CD4-positive, alpha-beta T cell (primary cell): ENCODE measurements at regions not wholly inside any gene's neighbourhood (a gene's known extent, or its start where the extent isn't known, plus 50 kb on each side); places are given as distances from the start of the nearest gene placed in this dataset.

ENCODE experiments used
- ATAC-seq: fragments of 200-7000 bp; cut with Tn5 transposase; one replicate; pipeline ENCODE4 v1.10.0; 2022; ENCODE audit warnings: mild to moderate bottlenecking; ENCODE audit not compliant: poor library complexity
- CTCF ChIA-PET: fragments of 350-600 bp; sonication (Branson Sonifier 250); formaldehyde crosslinking; loops from one replicate; lab custom pipeline; 2021; ENCODE audit warnings: antibody characterized with exemption, inconsistent platforms; lab: Charles Lee
- POLR2A ChIA-PET: fragments of 350-600 bp; sonication (Branson Sonifier 250); formaldehyde crosslinking; loops from one replicate; lab custom pipeline; 2021; ENCODE audit warnings: antibody characterized with exemption, inconsistent platforms; lab: Charles Lee
- DNase-seq, 14 experiments: peaks; one replicate each; pipeline ENCODE4 v3.0.0-alpha.2; 2013 to 2020; ENCODE audit warnings: mixed read lengths in 2 of 14
- H3K27ac ChIP-seq, 2 donors: one replicate each; pipeline versions ENCODE4 v1.5.1 to v1.7.0; 2013; ENCODE audit warnings: low read length in 2 of 2, low read depth in 1 of 2, mild to moderate bottlenecking in 1 of 2
- H3K27me3 ChIP-seq, 2 experiments: 1 replicate in 1 of 2; 2 replicates in 1 of 2; pipeline versions ENCODE4 v1.6.1 to v1.7.0; 2013; ENCODE audit warnings: low read length in 2 of 2, control low read depth in 1 of 2, mild to moderate bottlenecking in 1 of 2, moderate library complexity in 1 of 2; ENCODE audit not compliant: insufficient read depth in 2 of 2, control insufficient read depth in 1 of 2
- H3K36me3 ChIP-seq: one replicate; pipeline ENCODE4 v1.6.1; 2013; ENCODE audit warnings: low read length, control low read depth; ENCODE audit not compliant: insufficient read depth
- H3K4me1 ChIP-seq: one replicate; pipeline ENCODE4 v1.6.1; 2013; ENCODE audit warnings: low read length, control low read depth; ENCODE audit not compliant: insufficient read depth
- H3K4me3 ChIP-seq: one replicate; pipeline ENCODE4 v1.5.1; 2013; ENCODE audit warnings: mild to moderate bottlenecking, low read length, moderate library complexity
- H3K9me3 ChIP-seq, 2 experiments: 1 replicate in 1 of 2; 2 replicates in 1 of 2; pipeline versions ENCODE4 v1.6.1 to v1.7.0; 2013; ENCODE audit warnings: low read length in 2 of 2, mild to moderate bottlenecking in 2 of 2, control low read depth in 1 of 2, moderate library complexity in 1 of 2; ENCODE audit not compliant: control insufficient read depth in 1 of 2, insufficient read depth in 1 of 2
- H3K27ac Mint-ChIP-seq: one replicate; pipeline ENCODE4 v1.8.0; 2020; ENCODE audit warnings: mixed read lengths
- H3K27me3 Mint-ChIP-seq: one replicate; pipeline ENCODE4 v1.8.0; 2021; ENCODE audit warnings: mixed read lengths
- H3K36me3 Mint-ChIP-seq: one replicate; pipeline ENCODE4 v1.8.0; 2021; ENCODE audit warnings: low read depth, mixed read lengths
- H3K4me1 Mint-ChIP-seq: one replicate; pipeline ENCODE4 v1.8.0; 2021; ENCODE audit warnings: low read depth, mixed read lengths
- H3K4me3 Mint-ChIP-seq: one replicate; pipeline ENCODE4 v1.8.0; 2020; ENCODE audit warnings: mild to moderate bottlenecking, mixed read lengths
- H3K9me3 Mint-ChIP-seq: one replicate; pipeline ENCODE4 v1.8.0; 2020; ENCODE audit warnings: mixed read lengths
- intact Hi-C, 2 experiments: fragments of 100-400 bp; cut with DNase I in 1 of 2; cut with micrococcal nuclease in 1 of 2; formaldehyde crosslinking; loops; one replicate each; pipeline versions ENCODE4 v1.15.1 to v1.9.0; 2023 to 2025; cut with DNase I, micrococcal nuclease
- TF ChIP-seq, protein P1 (sequence below): fragments of 200-600 bp; IDR thresholded peaks from one replicate; pipeline ENCODE4 v1.8.0; 2022; ENCODE audit warnings: antibody characterized with exemption, mild to moderate bottlenecking

GRCh38 chr12:45586486-45586885 lies 143.0 kb upstream of the ARID2 start:
- POLR2A ChIA-PET: no interaction called here
- Mint-ChIP-seq H3K27me3 (no peaks in the 10 kb centered on the region), H3K9me3 (no peaks in the 10 kb centered on the region), H3K27ac (no peak overlapping the region), H3K4me3 (no peak overlapping the region), H3K4me1 (no peaks in the 10 kb centered on the region), H3K36me3 (no peaks in the 10 kb centered on the region)
- DNase-seq: no peak
- TF ChIP-seq, protein P1, sequence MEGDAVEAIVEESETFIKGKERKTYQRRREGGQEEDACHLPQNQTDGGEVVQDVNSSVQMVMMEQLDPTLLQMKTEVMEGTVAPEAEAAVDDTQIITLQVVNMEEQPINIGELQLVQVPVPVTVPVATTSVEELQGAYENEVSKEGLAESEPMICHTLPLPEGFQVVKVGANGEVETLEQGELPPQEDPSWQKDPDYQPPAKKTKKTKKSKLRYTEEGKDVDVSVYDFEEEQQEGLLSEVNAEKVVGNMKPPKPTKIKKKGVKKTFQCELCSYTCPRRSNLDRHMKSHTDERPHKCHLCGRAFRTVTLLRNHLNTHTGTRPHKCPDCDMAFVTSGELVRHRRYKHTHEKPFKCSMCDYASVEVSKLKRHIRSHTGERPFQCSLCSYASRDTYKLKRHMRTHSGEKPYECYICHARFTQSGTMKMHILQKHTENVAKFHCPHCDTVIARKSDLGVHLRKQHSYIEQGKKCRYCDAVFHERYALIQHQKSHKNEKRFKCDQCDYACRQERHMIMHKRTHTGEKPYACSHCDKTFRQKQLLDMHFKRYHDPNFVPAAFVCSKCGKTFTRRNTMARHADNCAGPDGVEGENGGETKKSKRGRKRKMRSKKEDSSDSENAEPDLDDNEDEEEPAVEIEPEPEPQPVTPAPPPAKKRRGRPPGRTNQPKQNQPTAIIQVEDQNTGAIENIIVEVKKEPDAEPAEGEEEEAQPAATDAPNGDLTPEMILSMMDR: no peak
- Histone ChIP-seq H3K4me1 (no peaks in the 10 kb centered on the region), H3K9me3 (peaks cover 0 to 9% of the 10 kb centered on the region in 2 experiments), H3K4me3 (no peak overlapping the region), H3K36me3 (no peaks in the 10 kb centered on the region), H3K27me3 (no peaks in the 10 kb centered on the region), H3K27ac (no peak overlapping the region)
- intact Hi-C loops: no loop called here
- CTCF ChIA-PET: no interaction called here
- no peak for ATAC-seq

GRCh38 chr12:45587012-45587411 lies 142.5 kb upstream of the ARID2 start:
- ATAC-seq (no peak), DNase-seq (no peak)
- TF ChIP-seq, protein P1: no peak
- no peaks in the 10 kb centered on the region for H3K36me3 Mint-ChIP-seq
- H3K27me3 Mint-ChIP-seq: no peaks in the 10 kb centered on the region
- no peaks in the 10 kb centered on the region for H3K4me1 Mint-ChIP-seq
- H3K4me1 ChIP-seq: no peaks in the 10 kb centered on the region
- H3K9me3 ChIP-seq: peaks cover 0 to 9% of the 10 kb centered on the region in 2 experiments
- intact Hi-C loops: no loop called here
- ChIA-PET POLR2A (no interaction called here), CTCF (no interaction called here)
- no peak overlapping the region for H3K4me3 ChIP-seq
- no peaks in the 10 kb centered on the region for H3K9me3 Mint-ChIP-seq
- no peaks in the 10 kb centered on the region for H3K27me3 ChIP-seq
- no peak overlapping the region for H3K27ac Mint-ChIP-seq
- no peak overlapping the region for H3K4me3 Mint-ChIP-seq
- H3K36me3 ChIP-seq: no peaks in the 10 kb centered on the region
- H3K27ac ChIP-seq: no peak overlapping the region

DNA sequence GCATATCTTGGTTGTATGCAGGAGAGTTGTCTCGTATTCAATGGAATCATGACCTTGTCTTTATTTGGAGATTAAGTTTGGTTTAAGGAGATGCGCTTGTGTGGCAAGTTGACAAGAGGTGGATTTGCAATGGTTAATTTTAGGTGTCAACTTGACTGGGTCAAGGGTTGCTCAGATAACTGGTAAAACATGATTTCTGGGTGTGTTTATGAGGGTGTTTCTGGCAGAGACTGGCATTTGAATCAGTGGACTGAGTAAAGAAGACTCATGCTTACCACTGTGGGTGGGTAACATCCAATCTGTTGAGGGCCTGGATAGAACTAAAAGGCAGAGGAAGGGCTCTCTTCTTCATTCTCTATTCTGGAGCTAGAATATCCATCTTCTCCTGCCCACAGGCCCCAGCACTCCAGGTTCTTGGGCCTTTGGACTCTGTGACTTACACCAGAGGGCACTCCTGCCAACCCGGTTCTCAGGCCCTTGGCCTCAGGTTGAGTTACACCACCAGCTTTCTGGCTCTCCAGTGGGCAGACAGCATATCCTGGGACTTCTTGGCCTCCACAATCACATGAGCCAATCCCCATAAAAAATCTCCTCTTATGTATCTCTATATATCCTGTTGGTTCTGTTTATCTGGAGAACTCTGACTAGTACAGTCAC lies 141.5 kb upstream of the ARID2 start:
- H3K9me3 ChIP-seq: peaks cover 0 to 9% of the 10 kb centered on the region in 2 experiments
- no peaks in the 10 kb centered on the region for H3K4me1 Mint-ChIP-seq
- POLR2A ChIA-PET: no interaction called here

More for the DNA sequence above, 141.5 kb upstream of the ARID2 start:
- no peak for DNase-seq
- Histone ChIP-seq H3K27ac (no peak overlapping the region), H3K4me3 (no peak overlapping the region), H3K27me3 (no peaks in the 10 kb centered on the region), H3K36me3 (no peaks in the 10 kb centered on the region), H3K4me1 (no peaks in the 10 kb centered on the region)
- TF ChIP-seq, protein P1: no peak
- no peak overlapping the region for H3K4me3 Mint-ChIP-seq
- no peaks in the 10 kb centered on the region for H3K9me3 Mint-ChIP-seq
- CTCF ChIA-PET: no interaction called here
- ATAC-seq: no peak
- no peak overlapping the region for H3K27ac Mint-ChIP-seq
- H3K36me3 Mint-ChIP-seq: no peaks in the 10 kb centered on the region
- intact Hi-C loops: no loop called here
- no peaks in the 10 kb centered on the region for H3K27me3 Mint-ChIP-seq
